GM23338 (cell line): ENCODE measurements at regions not wholly inside any gene's neighbourhood (a gene's known extent, or its start where the extent isn't known, plus 50 kb on each side); places are given as distances from the start of the nearest gene placed in this dataset.

Source experiments
- CTCF ChIP-seq, 2 experiments: fragments of 200-600 bp in 1 of 2; sonication (generic) in 1 of 2; conservative IDR thresholded peaks; 2 replicates each; pipeline versions ENCODE4 v1.5.1 to v1.6.1; 2016 to 2017; ENCODE audit warnings: antibody characterized with exemption in 2 of 2, low read depth in 2 of 2, mild to moderate bottlenecking in 2 of 2, moderate library complexity in 1 of 2
- EZH2 ChIP-seq: fragments of 200-600 bp; sonication (generic); IDR thresholded peaks from one replicate; pipeline ENCODE4 v1.8.0; 2017; ENCODE audit warnings: antibody characterized with exemption, mild to moderate bottlenecking, low read depth; ENCODE audit not compliant: unreplicated experiment
- POLR2AphosphoS5 ChIP-seq: IDR thresholded peaks from 2 replicates; pipeline ENCODE4 v1.6.1; 2016; ENCODE audit warnings: antibody characterized with exemption, low read depth
- TF ChIP-seq, protein P1 (sequence below): IDR thresholded peaks from 2 replicates; pipeline ENCODE4 v1.6.1; 2016; ENCODE audit warnings: antibody characterized with exemption

DNA sequence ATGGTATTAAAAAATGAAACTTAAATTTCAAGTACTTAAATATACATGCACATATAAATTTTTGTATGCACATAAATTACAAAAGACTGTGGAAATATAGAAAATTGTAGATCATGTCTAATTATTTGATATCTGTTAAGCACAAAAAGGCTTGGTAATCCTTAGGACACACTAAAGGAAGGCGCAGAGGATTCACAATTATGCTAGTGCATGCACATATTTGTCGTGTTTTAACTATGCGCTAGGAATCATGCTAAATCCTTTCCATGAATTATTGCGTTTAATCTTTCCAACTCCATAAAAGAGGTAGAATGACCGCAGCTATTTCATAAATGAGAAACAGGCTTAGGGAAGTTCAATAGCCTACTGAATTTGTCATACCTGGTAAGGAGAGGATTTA, 244.1 kb upstream of the ITGA1 start:
- TF ChIP-seq CTCF (conservative IDR thresholded peaks at IDR 0.05; ENCODE audit: low read depth in 2 of 2), result no peak
- no peak for TF ChIP-seq EZH2
- no peak for TF ChIP-seq POLR2AphosphoS5
- TF ChIP-seq, protein P1, sequence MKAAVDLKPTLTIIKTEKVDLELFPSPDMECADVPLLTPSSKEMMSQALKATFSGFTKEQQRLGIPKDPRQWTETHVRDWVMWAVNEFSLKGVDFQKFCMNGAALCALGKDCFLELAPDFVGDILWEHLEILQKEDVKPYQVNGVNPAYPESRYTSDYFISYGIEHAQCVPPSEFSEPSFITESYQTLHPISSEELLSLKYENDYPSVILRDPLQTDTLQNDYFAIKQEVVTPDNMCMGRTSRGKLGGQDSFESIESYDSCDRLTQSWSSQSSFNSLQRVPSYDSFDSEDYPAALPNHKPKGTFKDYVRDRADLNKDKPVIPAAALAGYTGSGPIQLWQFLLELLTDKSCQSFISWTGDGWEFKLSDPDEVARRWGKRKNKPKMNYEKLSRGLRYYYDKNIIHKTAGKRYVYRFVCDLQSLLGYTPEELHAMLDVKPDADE, result no peak
